Glutamatergic neuron (in vitro differentiated cells): ENCODE measurements at regions not wholly inside any gene's neighbourhood (a gene's known extent, or its start where the extent isn't known, plus 50 kb on each side); places are given as distances from the start of the nearest gene placed in this dataset.

ENCODE experiments used
- DNase-seq: peaks from one replicate; pipeline ENCODE4 v3.0.0; 2022
- H3K27ac Mint-ChIP-seq: one replicate; pipeline ENCODE4 v1.8.0; 2020; ENCODE audit warnings: mild to moderate bottlenecking, mixed read lengths, inconsistent platforms; ENCODE audit not compliant: unreplicated experiment
- H3K27me3 Mint-ChIP-seq: one replicate; pipeline ENCODE4 v1.8.0; 2020; ENCODE audit warnings: mild to moderate bottlenecking, moderate library complexity, mixed read lengths, inconsistent platforms; ENCODE audit not compliant: unreplicated experiment
- H3K36me3 Mint-ChIP-seq: one replicate; pipeline ENCODE4 v1.8.0; 2020; ENCODE audit warnings: mild to moderate bottlenecking, mixed read lengths, inconsistent platforms; ENCODE audit not compliant: unreplicated experiment
- H3K4me1 Mint-ChIP-seq: one replicate; pipeline ENCODE4 v1.8.0; 2020; ENCODE audit warnings: mild to moderate bottlenecking, low read depth, mixed read lengths, inconsistent platforms; ENCODE audit not compliant: unreplicated experiment
- H3K4me3 Mint-ChIP-seq: one replicate; pipeline ENCODE4 v1.8.0; 2020; ENCODE audit warnings: mild to moderate bottlenecking, mixed read lengths, inconsistent platforms; ENCODE audit not compliant: unreplicated experiment
- H3K9me3 Mint-ChIP-seq: one replicate; pipeline ENCODE4 v1.8.0; 2020; ENCODE audit warnings: mild to moderate bottlenecking, moderate library complexity, mixed read lengths, inconsistent platforms; ENCODE audit not compliant: unreplicated experiment
- CTCF ChIP-seq: fragments of 200-600 bp; sonication (generic); IDR thresholded peaks from one replicate; pipeline ENCODE4 v1.5.0; 2021; ENCODE audit not compliant: partially characterized antibody, unreplicated experiment

- H3K27me3 Mint-ChIP-seq: no peaks in the 10 kb centered on the region
- H3K36me3 Mint-ChIP-seq: no peaks in the 10 kb centered on the region
- H3K27ac Mint-ChIP-seq: no peak overlapping the region
- H3K4me1 Mint-ChIP-seq: no peaks in the 10 kb centered on the region
- no peaks in the 10 kb centered on the region for H3K9me3 Mint-ChIP-seq
- TF ChIP-seq CTCF: no peak
- no peak overlapping the region for H3K4me3 Mint-ChIP-seq
- DNase-seq: no peak
These were observed 886.6 kb downstream of the TTLL7 start for GRCh38 chr1:83112248-83112885.

- Mint-ChIP-seq H3K4me1 (no peaks in the 10 kb centered on the region), H3K9me3 (no peaks in the 10 kb centered on the region), H3K27me3 (peaks cover 1% of the 10 kb centered on the region), H3K36me3 (no peaks in the 10 kb centered on the region), H3K27ac (no peak overlapping the region), H3K4me3 (no peak overlapping the region)
- no peak for DNase-seq
- TF ChIP-seq CTCF: no peak
These were observed 888.8 kb downstream of the TTLL7 start for GRCh38 chr1:83110156-83110555.

GRCh38 chr1:83109692-83110091 lies 889.2 kb downstream of the TTLL7 start:
- no peak for DNase-seq

GRCh38 chr1:83104558-83104957 lies 894.4 kb downstream of the TTLL7 start:
- H3K9me3 Mint-ChIP-seq: no peaks in the 10 kb centered on the region
- H3K36me3 Mint-ChIP-seq: no peaks in the 10 kb centered on the region
- H3K4me1 Mint-ChIP-seq: peaks cover 11% of the 10 kb centered on the region
- H3K27ac Mint-ChIP-seq: no peak overlapping the region
- no peak for DNase-seq
- no peak overlapping the region for H3K4me3 Mint-ChIP-seq
- TF ChIP-seq CTCF: no peak
- peaks cover 1% of the 10 kb centered on the region for H3K27me3 Mint-ChIP-seq

More at GRCh38 chr1:83109692-83110091, 889.2 kb downstream of the TTLL7 start:
- Mint-ChIP-seq H3K4me1 (no peaks in the 10 kb centered on the region), H3K27ac (no peak overlapping the region), H3K4me3 (no peak overlapping the region), H3K36me3 (no peaks in the 10 kb centered on the region), H3K9me3 (no peaks in the 10 kb centered on the region), H3K27me3 (peaks cover 1% of the 10 kb centered on the region)
- no peak for TF ChIP-seq CTCF

- no peak overlapping the region for H3K27ac Mint-ChIP-seq
- peaks cover 11% of the 10 kb centered on the region for H3K4me1 Mint-ChIP-seq
- DNase-seq: no peak
- no peaks in the 10 kb centered on the region for H3K9me3 Mint-ChIP-seq
- H3K36me3 Mint-ChIP-seq: no peaks in the 10 kb centered on the region
- TF ChIP-seq CTCF: no peak
- H3K4me3 Mint-ChIP-seq: no peak overlapping the region
- peaks cover 1% of the 10 kb centered on the region for H3K27me3 Mint-ChIP-seq
These were observed 895.6 kb downstream of the TTLL7 start for GRCh38 chr1:83103341-83103740.
